Esophagus squamous epithelium (tissue), 5 donors: ENCODE measurements at regions not wholly inside any gene's neighbourhood (a gene's known extent, or its start where the extent isn't known, plus 50 kb on each side); places are given as distances from the start of the nearest gene placed in this dataset.

Experiments used
- DNase-seq: peaks from one replicate; lab custom pipeline; 2025; lab: John Stamatoyannopoulos, UW
- H3K27ac ChIP-seq, 4 donors: fragments of 200-600 bp; sonication (generic); one replicate each; pipeline ENCODE4 v1.5.1; 2016 to 2019; ENCODE audit warnings: mild to moderate bottlenecking in 1 of 4
- H3K27me3 ChIP-seq, 4 donors: fragments of 200-600 bp; sonication (generic); 1 replicate in 3 of 4; 2 replicates in 1 of 4; pipeline versions ENCODE4 v1.5.1 to v1.6.0; 2017 to 2021; ENCODE audit warnings: antibody characterized with exemption in 1 of 4
- H3K36me3 ChIP-seq, 3 donors: fragments of 200-600 bp; sonication (generic); one replicate each; pipeline ENCODE4 v1.5.1; 2016 to 2019
- H3K4me1 ChIP-seq, 3 donors: fragments of 200-600 bp; sonication (generic); one replicate each; pipeline ENCODE4 v1.5.1; 2017 to 2019
- H3K4me3 ChIP-seq, 4 donors: fragments of 200-600 bp; sonication (generic); 1 replicate in 3 of 4; 2 replicates in 1 of 4; pipeline ENCODE4 v1.5.1; 2016 to 2019; ENCODE audit warnings: mild to moderate bottlenecking in 2 of 4, moderate library complexity in 1 of 4
- H3K9me3 ChIP-seq, 3 donors: fragments of 200-600 bp; sonication (generic); one replicate each; pipeline ENCODE4 v1.5.1; 2016 to 2019
- CTCF ChIP-seq, 6 experiments: fragments of 450-650 bp in 4 of 6; fragments of 200-600 bp in 2 of 6; sonication (generic) in 2 of 6; IDR thresholded peaks; one replicate each; pipeline ENCODE4 v1.5.1; 2016 to 2019; ENCODE audit warnings: antibody characterized with exemption in 6 of 6, mild to moderate bottlenecking in 4 of 6, moderate library complexity in 4 of 6
- POLR2A ChIP-seq, 4 donors: fragments of 450-650 bp; IDR thresholded peaks; one replicate each; pipeline ENCODE4 v1.6.1; 2017; ENCODE audit warnings: antibody characterized with exemption in 4 of 4, mild to moderate bottlenecking in 4 of 4, moderate library complexity in 3 of 4
- WGBS, 2 donors: methylation state at CpG; one replicate each; pipeline ENCODE4 v1.1.5; 2018; 5-methylcytosine and 5-hydroxymethylcytosine counted together
- intact Hi-C: fragments of 100-400 bp; cut with DNase I; formaldehyde crosslinking; loops from one replicate; pipeline ENCODE4 v1.15.0; 2022
- donor health status: DM: yes; HTN: yes; CAD: no.

- H3K4me3 ChIP-seq: no peak overlapping the region
- no peak for DNase-seq
- H3K27ac ChIP-seq: no peak overlapping the region
- TF ChIP-seq CTCF (IDR thresholded peaks at IDR 0.05): no peak
- no peak for TF ChIP-seq POLR2A (IDR thresholded peaks at IDR 0.05)
- no peaks in the 10 kb centered on the region for H3K9me3 ChIP-seq
- no peaks in the 10 kb centered on the region for H3K36me3 ChIP-seq
- WGBS, 2 donors: 80 to 100% methylated on average over 1 to 3 of the region's 3 CpGs
- H3K27me3 ChIP-seq: no peaks in the 10 kb centered on the region
- H3K4me1 ChIP-seq: no peaks in the 10 kb centered on the region
- intact Hi-C loops: no loop called here
Measured at GRCh38 chr4:14247767-14248166, 620.2 kb upstream of the BOD1L1 start.

DNA sequence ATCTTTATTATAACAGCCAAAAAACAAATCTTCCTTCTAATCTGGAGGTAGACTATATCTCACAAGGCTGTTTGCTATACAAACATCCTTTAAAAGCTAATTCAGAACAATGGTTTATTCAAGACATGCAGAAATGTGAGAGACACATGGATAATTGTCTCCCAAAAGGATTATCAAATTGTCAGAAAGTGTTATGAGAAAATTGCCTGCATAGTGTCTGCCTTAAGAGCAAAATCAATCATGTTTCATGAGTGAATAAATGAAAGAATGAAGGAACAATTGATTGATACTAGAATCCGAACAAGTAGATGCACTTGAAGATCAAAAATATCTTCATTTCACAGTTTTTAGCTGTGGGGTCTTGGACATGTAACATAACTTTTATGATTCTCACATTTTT, 621.7 kb upstream of the BOD1L1 start:
- TF ChIP-seq POLR2A (IDR thresholded peaks at IDR 0.05) (no peak), CTCF (IDR thresholded peaks at IDR 0.05) (no peak)
- no peaks in the 10 kb centered on the region for H3K27me3 ChIP-seq
- no peak overlapping the region for H3K4me3 ChIP-seq
- intact Hi-C loops: no loop called here
- H3K27ac ChIP-seq: no peak overlapping the region
- DNase-seq: no peak
- WGBS, 2 donors: 66 to 81% methylated on average over 1 of the region's 1 CpG
- H3K9me3 ChIP-seq: no peaks in the 10 kb centered on the region
- no peaks in the 10 kb centered on the region for H3K36me3 ChIP-seq
- H3K4me1 ChIP-seq: no peaks in the 10 kb centered on the region

DNA sequence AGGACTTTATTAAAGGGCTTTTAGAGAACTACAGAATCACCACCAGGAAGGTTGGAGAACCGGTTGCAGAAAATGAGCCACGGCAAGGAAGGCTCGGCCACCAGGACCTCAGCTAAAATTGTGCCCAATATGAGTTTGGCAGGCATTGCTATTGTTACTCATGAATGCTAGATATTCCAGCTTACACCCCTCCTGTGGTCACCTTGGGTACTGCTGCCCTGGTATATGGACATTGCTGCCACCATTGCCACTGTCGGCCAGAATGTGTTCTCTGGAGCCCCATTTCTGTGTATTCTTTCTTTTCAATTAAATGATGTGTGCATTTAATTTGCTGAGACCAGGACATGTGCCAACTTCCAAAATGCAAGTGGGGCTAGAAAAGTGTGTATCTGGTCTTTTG, 626.7 kb upstream of the BOD1L1 start:
- intact Hi-C loops: no loop called here
- WGBS, 2 donors: 81 to 84% methylated on average over 4 of the region's 4 CpGs
- H3K4me1 ChIP-seq: no peaks in the 10 kb centered on the region
- H3K27me3 ChIP-seq: no peaks in the 10 kb centered on the region
- TF ChIP-seq POLR2A (IDR thresholded peaks at IDR 0.05): no peak
- TF ChIP-seq CTCF (IDR thresholded peaks at IDR 0.05): peak in 5 of 6 experiments; percentile 41 to 75 (median 50)
- H3K36me3 ChIP-seq: no peaks in the 10 kb centered on the region
- H3K9me3 ChIP-seq: no peaks in the 10 kb centered on the region
- no peak overlapping the region for H3K4me3 ChIP-seq
- DNase-seq: no peak
- no peak overlapping the region for H3K27ac ChIP-seq

DNA sequence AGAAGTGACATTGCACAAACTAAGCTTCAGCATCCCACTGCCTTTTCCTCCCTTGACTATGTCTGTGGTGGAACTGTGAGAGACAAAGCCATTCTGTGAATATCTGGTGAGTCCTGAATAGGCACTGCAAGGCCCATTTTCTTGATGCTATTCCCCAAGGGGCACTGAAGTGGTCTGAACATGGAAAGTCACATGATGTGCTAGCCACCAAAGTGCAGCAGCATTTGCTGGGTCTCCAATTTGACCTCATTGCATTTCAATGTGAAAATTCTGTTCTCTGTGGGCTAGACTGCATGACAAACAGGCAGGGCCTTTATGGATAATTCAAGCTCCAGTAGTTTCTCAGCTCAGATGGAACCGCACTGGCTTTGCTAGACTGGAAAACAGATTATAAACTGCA, 627.4 kb upstream of the BOD1L1 start:
- no peaks in the 10 kb centered on the region for H3K36me3 ChIP-seq
- no peaks in the 10 kb centered on the region for H3K9me3 ChIP-seq
- no peak for TF ChIP-seq CTCF (IDR thresholded peaks at IDR 0.05)
- TF ChIP-seq POLR2A (IDR thresholded peaks at IDR 0.05): no peak
- no peaks in the 10 kb centered on the region for H3K4me1 ChIP-seq
- no peaks in the 10 kb centered on the region for H3K27me3 ChIP-seq
- intact Hi-C loops: no loop called here
- no peak for DNase-seq
- 100% methylated on average over 1 of the region's 1 CpG for WGBS, 2 donors
- no peak overlapping the region for H3K4me3 ChIP-seq
- no peak overlapping the region for H3K27ac ChIP-seq

- WGBS, 2 donors: 65 to 86% methylated on average over 1 of the region's 1 CpG
Measured at GRCh38 chr4:14257903-14258302, 630.4 kb upstream of the BOD1L1 start.

More at GRCh38 chr4:14257903-14258302, 630.4 kb upstream of the BOD1L1 start:
- no peaks in the 10 kb centered on the region for H3K4me1 ChIP-seq
- H3K27me3 ChIP-seq: no peaks in the 10 kb centered on the region
- H3K36me3 ChIP-seq: no peaks in the 10 kb centered on the region
- no peak overlapping the region for H3K4me3 ChIP-seq
- no peaks in the 10 kb centered on the region for H3K9me3 ChIP-seq
- DNase-seq: no peak
- intact Hi-C loops: no loop called here
- H3K27ac ChIP-seq: no peak overlapping the region
- TF ChIP-seq CTCF (IDR thresholded peaks at IDR 0.05) (no peak), POLR2A (IDR thresholded peaks at IDR 0.05) (no peak)
